Stimulated activated naive CD8-positive, alpha-beta T cell treated with anti-CD3 and anti-CD28 coated beads, Interleukin-15, Interleukin-2, amounts not matched to agents 100 U/mL and 50 U/mL, for 24 hours (primary cell): ENCODE measurements at regions not wholly inside any gene's neighbourhood (a gene's known extent, or its start where the extent isn't known, plus 50 kb on each side); places are given as distances from the start of the nearest gene placed in this dataset.
"Not testable (repeated sequence)": the region's sequence is repeated elsewhere in the genome, so short reads cannot be mapped to it uniquely, and the experiment has no call there.

ENCODE experiments used
- ATAC-seq: fragments of 150-1000 bp; cut with Tn5 transposase; one replicate; pipeline ENCODE4 v1.10.0; 2021
- DNase-seq: peaks from one replicate; pipeline ENCODE4 v3.0.0; 2021

GRCh38 chr2:209307161-209308001 lies 116.5 kb upstream of the MAP2 start:
- no peak for DNase-seq
- ATAC-seq = no peak

GRCh38 chr2:209308415-209308814 lies 115.4 kb upstream of the MAP2 start:
- no peak for DNase-seq
- ATAC-seq = no peak

- DNase-seq = no peak
- no peak for ATAC-seq
These were observed 111.9 kb upstream of the MAP2 start for GRCh38 chr2:209311948-209312347.

GRCh38 chr2:209312450-209312849 lies 111.4 kb upstream of the MAP2 start:
- ATAC-seq = not testable (repeated sequence)

GRCh38 chr2:209314653-209315052 lies 109.2 kb upstream of the MAP2 start:
- DNase-seq = no peak
- ATAC-seq = no peak

More at GRCh38 chr2:209312450-209312849, 111.4 kb upstream of the MAP2 start:
- not testable (repeated sequence) for DNase-seq

- no peak for ATAC-seq
- no peak for DNase-seq
These were observed 107.7 kb upstream of the MAP2 start for GRCh38 chr2:209316141-209316540.

- DNase-seq (no peak), ATAC-seq (no peak)
These were observed 102.8 kb upstream of the MAP2 start for GRCh38 chr2:209321076-209321475.

GRCh38 chr2:209321581-209321980 lies 102.3 kb upstream of the MAP2 start:
- ATAC-seq = no peak
- no peak for DNase-seq

GRCh38 chr2:209322041-209322440 lies 101.8 kb upstream of the MAP2 start:
- ATAC-seq (no peak), DNase-seq (no peak)

GRCh38 chr2:209322905-209323512 lies 100.8 kb upstream of the MAP2 start:
- DNase-seq (no peak), ATAC-seq (no peak)

- DNase-seq = no peak
- ATAC-seq = no peak
These were observed 100.1 kb upstream of the MAP2 start for GRCh38 chr2:209323738-209324137.

GRCh38 chr2:209324281-209324680 lies 99.6 kb upstream of the MAP2 start:
- ATAC-seq (no peak), DNase-seq (no peak)

GRCh38 chr2:209331291-209331844 lies 92.5 kb upstream of the MAP2 start:
- ATAC-seq (no peak), DNase-seq (no peak)

GRCh38 chr2:209334188-209335017 lies 89.4 kb upstream of the MAP2 start:
- no peak for ATAC-seq
- peak; percentile 41 for DNase-seq

GRCh38 chr2:209340522-209340921 lies 83.3 kb upstream of the MAP2 start:
- DNase-seq = no peak
- no peak for ATAC-seq

GRCh38 chr2:209344349-209344748 lies 79.5 kb upstream of the MAP2 start:
- ATAC-seq (no peak), DNase-seq (no peak)

GRCh38 chr2:209348433-209348832 lies 75.4 kb upstream of the MAP2 start:
- ATAC-seq (no peak), DNase-seq (no peak)

- DNase-seq = no peak
- no peak for ATAC-seq
These were observed 72.2 kb upstream of the MAP2 start for GRCh38 chr2:209351636-209352035.

- ATAC-seq (no peak), DNase-seq (no peak)
These were observed 64.9 kb upstream of the MAP2 start for GRCh38 chr2:209358992-209359391.

GRCh38 chr2:209367075-209367747 lies 56.6 kb upstream of the MAP2 start:
- DNase-seq (no peak), ATAC-seq (no peak)

- DNase-seq (no peak), ATAC-seq (no peak)
These were observed 55.4 kb upstream of the MAP2 start for GRCh38 chr2:209368406-209368805.

GRCh38 chr2:209368914-209369313 lies 54.9 kb upstream of the MAP2 start:
- DNase-seq (no peak), ATAC-seq (no peak)
